ENCODE measurements at regions not wholly inside any gene's neighbourhood (a gene's known extent, or its start where the extent isn't known, plus 50 kb on each side); places are given as distances from the start of the nearest gene placed in this dataset.

GRCh38 chrX:74085642-74086236, 218.2 kb upstream of the ZCCHC13 start:
- no peak overlapping the region for H3K4me3 ChIP-seq (ENCODE audit: low read depth, low read length)
- no peak for DNase-seq (ENCODE audit: low read depth)
- TF ChIP-seq POLR2A (IDR thresholded peaks at IDR 0.05; ENCODE audit: extremely low read depth, insufficient read length) (no peak), MYC (IDR thresholded peaks at IDR 0.05; ENCODE audit: low read depth, low read length) (no peak), MAX (IDR thresholded peaks at IDR 0.05; ENCODE audit: low read depth, low read length) (no peak), CTCF (IDR thresholded peaks at IDR 0.05; ENCODE audit: low read depth, low read length) (no peak)

GRCh38 chrX:74080165-74080564, 223.8 kb upstream of the ZCCHC13 start:
- no peak for DNase-seq (ENCODE audit: low read depth)
- no peak overlapping the region for H3K4me3 ChIP-seq (ENCODE audit: low read depth, low read length)
- TF ChIP-seq POLR2A (IDR thresholded peaks at IDR 0.05; ENCODE audit: extremely low read depth, insufficient read length) (no peak), MAX (IDR thresholded peaks at IDR 0.05; ENCODE audit: low read depth, low read length) (no peak), CTCF (IDR thresholded peaks at IDR 0.05; ENCODE audit: low read depth, low read length) (no peak)

- H3K4me3 ChIP-seq (ENCODE audit: low read depth, low read length), result no peak overlapping the region
- no peak for DNase-seq (ENCODE audit: low read depth)
- no peak for TF ChIP-seq POLR2A (IDR thresholded peaks at IDR 0.05; ENCODE audit: extremely low read depth, insufficient read length)
- no peak for TF ChIP-seq MYC (IDR thresholded peaks at IDR 0.05; ENCODE audit: low read depth, low read length)
- no peak for TF ChIP-seq CTCF (IDR thresholded peaks at IDR 0.05; ENCODE audit: low read depth, low read length)
- TF ChIP-seq MAX (IDR thresholded peaks at IDR 0.05; ENCODE audit: low read depth, low read length), result no peak
Measured at GRCh38 chrX:74065831-74066390, 213.4 kb upstream of the XIST start.

- no peak overlapping the region for H3K4me3 ChIP-seq (ENCODE audit: low read depth, low read length)
- TF ChIP-seq MYC (IDR thresholded peaks at IDR 0.05; ENCODE audit: low read depth, low read length) (no peak), CTCF (IDR thresholded peaks at IDR 0.05; ENCODE audit: low read depth, low read length) (no peak), MAX (IDR thresholded peaks at IDR 0.05; ENCODE audit: low read depth, low read length) (no peak), POLR2A (IDR thresholded peaks at IDR 0.05; ENCODE audit: extremely low read depth, insufficient read length) (no peak)
- no peak for DNase-seq (ENCODE audit: low read depth)
Measured at GRCh38 chrX:74063426-74064155, 211.1 kb upstream of the XIST start.

- no peak overlapping the region for H3K4me3 ChIP-seq (ENCODE audit: low read depth, low read length)
- TF ChIP-seq CTCF (IDR thresholded peaks at IDR 0.05; ENCODE audit: low read depth, low read length) (no peak), MYC (IDR thresholded peaks at IDR 0.05; ENCODE audit: low read depth, low read length) (no peak), POLR2A (IDR thresholded peaks at IDR 0.05; ENCODE audit: extremely low read depth, insufficient read length) (no peak), MAX (IDR thresholded peaks at IDR 0.05; ENCODE audit: low read depth, low read length) (no peak)
- DNase-seq (ENCODE audit: low read depth), result no peak
Measured at GRCh38 chrX:74061879-74062278, 209.4 kb upstream of the XIST start.

Measured in NB4 (cell line).